Panc1 (cell line): ENCODE measurements at regions not wholly inside any gene's neighbourhood (a gene's known extent, or its start where the extent isn't known, plus 50 kb on each side); places are given as distances from the start of the nearest gene placed in this dataset.

Source experiments
- ATAC-seq: fragments of 200-7000 bp; cut with Tn5 transposase; 2 replicates; pipeline ENCODE4 v1.9.1; 2020; ENCODE audit warnings: mild to moderate bottlenecking, moderate library complexity
- BruUV-seq: library from RNA; stranded (reverse); fragments of 400-500 nt; replicated peaks from 2 replicates; lab custom pipeline; 2021; lab: Mats Ljungman, UMichigan
- CTCF ChIA-PET: fragments of 300-600 bp; sonication (Branson Sonifier 250); formaldehyde crosslinking; loops from one replicate; lab custom pipeline; 2022; ENCODE audit warnings: antibody characterized with exemption; lab: Charles Lee
- POLR2A ChIA-PET: fragments of 300-600 bp; sonication (Branson Sonifier 250); formaldehyde crosslinking; loops from one replicate; lab custom pipeline; 2022; ENCODE audit warnings: antibody characterized with exemption; lab: Charles Lee
- DNase-seq: peaks from one replicate; pipeline ENCODE4 v3.0.0-alpha.2; 2010; ENCODE audit warnings: low read depth, low spot score
- H3K27ac ChIP-seq: 2 replicates; pipeline ENCODE4 v1.5.1; 2011; ENCODE audit warnings: mild to moderate bottlenecking, low read length, inconsistent platforms
- H3K27me3 ChIP-seq: fragments of 200-500 bp; sonication (Bioruptor generic); 2 replicates; pipeline ENCODE4 v1.6.0; 2014; ENCODE audit warnings: low read length, inconsistent platforms; ENCODE audit not compliant: control insufficient read depth, insufficient read depth
- H3K36me3 ChIP-seq: fragments of 200-500 bp; sonication (Bioruptor generic); 2 replicates; pipeline ENCODE4 v1.5.1; 2014; ENCODE audit warnings: inconsistent platforms, mild to moderate bottlenecking, low read length, moderate library complexity; ENCODE audit not compliant: control insufficient read depth, insufficient read depth
- H3K4me1 ChIP-seq: 2 replicates; pipeline ENCODE4 v1.5.1; 2011; ENCODE audit warnings: inconsistent platforms, mild to moderate bottlenecking, low read length, moderate library complexity; ENCODE audit not compliant: control insufficient read depth, insufficient read depth
- H3K4me3 ChIP-seq, 2 experiments: 2 replicates each; pipeline ENCODE4 v1.5.1; 2011 to 2012; ENCODE audit warnings: low read depth in 2 of 2, low read length in 2 of 2, mild to moderate bottlenecking in 2 of 2, inconsistent platforms in 1 of 2, moderate library complexity in 1 of 2
- H3K9me3 ChIP-seq: fragments of 200-500 bp; sonication (Bioruptor generic); 2 replicates; pipeline ENCODE4 v1.5.1; 2014; ENCODE audit warnings: low read depth, mild to moderate bottlenecking, inconsistent platforms, low read length, moderate library complexity; ENCODE audit not compliant: control insufficient read depth, insufficient read depth
- CTCF ChIP-seq: fragments of 450-650 bp; IDR thresholded peaks from 2 replicates; pipeline ENCODE4 v1.5.1; 2017; ENCODE audit warnings: mild to moderate bottlenecking
- POLR2AphosphoS5 ChIP-seq: IDR thresholded peaks from 2 replicates; pipeline ENCODE4 v1.6.1; 2012; ENCODE audit warnings: mild to moderate bottlenecking, low read depth, low read length, moderate library complexity
- REST ChIP-seq, 2 experiments: IDR thresholded peaks; 2 replicates each; pipeline ENCODE4 v1.6.1; 2011 to 2012; ENCODE audit warnings: low read depth in 2 of 2, control low read depth in 1 of 2, low read length in 1 of 2, mild to moderate bottlenecking in 1 of 2, moderate library complexity in 1 of 2; ENCODE audit not compliant: insufficient read depth in 1 of 2
- SIN3A ChIP-seq: IDR thresholded peaks from 2 replicates; pipeline ENCODE4 v1.6.1; 2012; ENCODE audit warnings: low read depth, mild to moderate bottlenecking, low read length, moderate library complexity, borderline replicate concordance; ENCODE audit not compliant: insufficient read depth
- TCF7L2 ChIP-seq: IDR thresholded peaks from 2 replicates; pipeline ENCODE4 v1.6.1; 2011; ENCODE audit warnings: mild to moderate bottlenecking, low read depth, low read length, inconsistent platforms
- in situ Hi-C: cut with HindIII; loops from 2 replicates; pipeline ENCODE4 v1.10.0; 2016; ENCODE audit warnings: low sequenced_read_pairs, low pct_unique_long_range_greater_than_20kb
- intact Hi-C: fragments of 100-400 bp; cut with micrococcal nuclease; formaldehyde crosslinking; loops from one replicate; pipeline ENCODE4 v1.10.0; 2022; ENCODE audit not compliant: unreplicated experiment

GRCh38 chrX:15165832-15166231 is 104.1 kb downstream of the ASB9 start:
- H3K36me3 ChIP-seq, result no peaks in the 10 kb centered on the region
- H3K4me3 ChIP-seq, result no peak overlapping the region
- CTCF ChIA-PET, result no interaction called here
- TF ChIP-seq CTCF (no peak), REST (IDR thresholded peaks at IDR 0.05; ENCODE audit: insufficient read depth in 1 of 2, low read depth in 2 of 2, low read length in 1 of 2) (no peak)
- intact Hi-C loops (no loop called here), in situ Hi-C loops (no loop called here)
- H3K27me3 ChIP-seq, result no peaks in the 10 kb centered on the region
- DNase-seq (no peak), ATAC-seq (no peak)
- H3K27ac ChIP-seq, result no peak overlapping the region
- no peaks in the 10 kb centered on the region for H3K4me1 ChIP-seq
- no TSS peak for BruUV-seq
- H3K9me3 ChIP-seq, result no peaks in the 10 kb centered on the region
- POLR2A ChIA-PET, result no interaction called here

- H3K4me3 ChIP-seq, result no peak overlapping the region
- in situ Hi-C loops (no loop called here), intact Hi-C loops (no loop called here)
- BruUV-seq, result no TSS peak
- DNase-seq (no peak), ATAC-seq (no peak)
- TF ChIP-seq POLR2AphosphoS5 (no peak), REST (IDR thresholded peaks at IDR 0.05; ENCODE audit: insufficient read depth in 1 of 2, low read depth in 2 of 2, low read length in 1 of 2) (no peak), CTCF (no peak), SIN3A (no peak), TCF7L2 (no peak)
- H3K9me3 ChIP-seq, result no peaks in the 10 kb centered on the region
- H3K27me3 ChIP-seq, result no peaks in the 10 kb centered on the region
- no peaks in the 10 kb centered on the region for H3K36me3 ChIP-seq
- H3K4me1 ChIP-seq, result no peaks in the 10 kb centered on the region
- H3K27ac ChIP-seq, result no peak overlapping the region
- POLR2A ChIA-PET, result no interaction called here
- CTCF ChIA-PET, result no interaction called here
Measured at GRCh38 chrX:15163131-15163530, 106.8 kb downstream of the ASB9 start.
